LNCaP clone FGC (cell line): ENCODE measurements at regions not wholly inside any gene's neighbourhood (a gene's known extent, or its start where the extent isn't known, plus 50 kb on each side); places are given as distances from the start of the nearest gene placed in this dataset.

Source experiments
- DNase-seq: peaks from one replicate; pipeline ENCODE4 v3.0.0-alpha.2; 2011; ENCODE audit warnings: low read depth
- H3K4me3 ChIP-seq: 2 replicates; pipeline ENCODE4 v1.5.1; 2011; ENCODE audit warnings: mild to moderate bottlenecking, low read depth, low read length, control low read depth
- CTCF ChIP-seq: IDR thresholded peaks from 2 replicates; pipeline ENCODE4 v1.5.1; 2012; ENCODE audit warnings: mild to moderate bottlenecking; ENCODE audit not compliant: control insufficient read depth, insufficient read depth; ENCODE audit errors: extremely low read depth

- no peak for DNase-seq
- no peak for TF ChIP-seq CTCF
- no peak overlapping the region for H3K4me3 ChIP-seq
These were observed 585.7 kb downstream of the TLL1 start for GRCh38 chr4:166458756-166459155.

- no peak for DNase-seq
- H3K4me3 ChIP-seq = no peak overlapping the region
- TF ChIP-seq CTCF = no peak
These were observed 586.6 kb downstream of the TLL1 start for GRCh38 chr4:166459621-166460020.

DNA sequence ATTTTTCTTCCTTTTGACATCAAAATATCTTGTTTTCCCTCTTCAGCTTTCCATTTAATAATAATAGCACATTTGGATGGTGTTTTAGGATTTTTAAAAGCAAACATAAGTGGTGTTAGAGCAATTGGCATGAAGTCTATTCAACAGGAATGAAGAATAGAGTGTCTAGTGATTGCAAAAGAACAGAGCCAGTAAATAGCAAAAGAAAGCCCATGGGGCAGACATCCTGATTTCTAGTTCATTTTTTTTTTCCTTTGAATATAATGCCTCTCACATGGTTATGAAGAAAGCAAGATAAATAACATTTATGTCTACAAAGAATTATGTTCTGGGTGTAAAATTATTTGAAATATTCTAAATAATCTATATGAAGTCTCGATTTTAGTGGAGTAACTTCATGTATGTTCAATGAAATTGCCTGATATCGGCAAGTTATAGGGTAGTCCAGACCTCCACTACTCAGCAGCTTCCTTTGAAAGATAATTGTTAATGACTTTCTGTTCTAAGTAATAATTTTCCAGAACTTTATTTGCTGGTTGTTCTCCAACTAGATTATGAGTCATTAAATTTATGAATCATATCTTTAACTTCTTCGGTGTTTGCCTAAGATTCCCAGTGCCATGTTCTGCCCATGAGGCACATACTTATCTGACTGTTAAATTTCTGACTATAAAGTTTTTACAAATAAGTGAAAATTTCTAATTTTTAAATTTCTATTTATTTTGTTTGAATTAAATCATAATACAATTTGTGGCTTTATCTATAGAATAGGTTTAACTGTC lies 587.9 kb downstream of the TLL1 start:
- no peak overlapping the region for H3K4me3 ChIP-seq
- DNase-seq = no peak
- no peak for TF ChIP-seq CTCF

GRCh38 chr4:166481055-166481454 lies 608.0 kb downstream of the TLL1 start:
- TF ChIP-seq CTCF = no peak
- DNase-seq = no peak
- H3K4me3 ChIP-seq = no peak overlapping the region

DNA sequence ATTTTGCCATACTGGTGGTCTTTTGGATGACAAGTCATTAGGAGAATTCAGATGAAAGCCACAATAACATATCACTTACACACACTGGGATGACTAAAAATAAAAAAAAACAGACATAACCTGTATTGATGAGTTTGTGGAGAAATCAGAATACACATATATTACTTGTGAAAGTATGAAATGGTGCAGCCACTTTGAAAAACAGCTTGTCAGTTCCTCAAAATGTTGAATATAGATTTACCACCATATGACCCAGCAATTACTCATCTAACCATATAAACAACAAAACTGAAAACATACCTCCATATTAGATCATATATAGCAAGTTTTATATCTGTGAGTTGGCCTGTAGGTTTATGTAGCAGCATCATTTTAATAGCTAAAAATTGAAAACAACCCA lies 608.7 kb downstream of the TLL1 start:
- no peak for TF ChIP-seq CTCF
- H3K4me3 ChIP-seq = no peak overlapping the region
- DNase-seq = no peak

DNA sequence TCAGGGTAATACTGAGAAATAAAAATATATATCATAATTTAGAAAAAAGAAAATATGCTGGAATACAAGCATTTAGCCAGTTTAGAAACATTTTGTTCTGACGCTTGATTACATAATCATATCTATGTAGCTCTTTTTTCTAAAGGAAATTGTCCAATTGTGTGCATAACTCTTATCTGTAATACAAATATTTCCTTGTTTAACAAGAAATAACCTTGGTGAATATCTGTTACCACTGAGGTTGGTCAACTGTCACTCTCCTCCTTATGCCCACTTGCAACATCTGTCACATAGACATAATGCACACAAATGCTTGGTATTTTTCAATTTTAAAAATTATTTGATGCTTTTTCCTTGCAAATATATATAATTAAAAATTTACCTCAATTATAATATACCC lies 609.7 kb downstream of the TLL1 start:
- no peak for TF ChIP-seq CTCF
- H3K4me3 ChIP-seq = no peak overlapping the region
- DNase-seq = no peak

DNA sequence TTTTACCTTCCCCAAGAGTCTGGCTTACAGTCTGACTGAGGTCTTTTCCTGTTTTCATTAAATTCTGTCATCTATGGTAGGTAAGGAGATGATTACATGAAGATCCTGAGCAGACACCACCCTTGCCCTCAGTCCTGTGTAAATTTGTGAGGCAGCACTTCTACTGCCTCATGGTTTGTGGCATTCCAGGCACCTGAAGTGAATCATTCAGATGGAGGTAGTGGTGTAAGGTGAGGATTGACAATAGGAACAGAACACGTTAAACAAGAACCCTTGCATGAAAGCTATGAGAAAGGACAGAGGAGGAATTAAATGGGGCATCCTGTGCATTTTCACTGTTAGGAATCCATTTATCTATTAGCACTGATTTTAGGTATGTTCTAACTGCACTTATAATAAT lies 618.6 kb downstream of the TLL1 start:
- H3K4me3 ChIP-seq = no peak overlapping the region
- no peak for TF ChIP-seq CTCF
- no peak for DNase-seq
